ENCODE measurements at regions not wholly inside any gene's neighbourhood (a gene's known extent, or its start where the extent isn't known, plus 50 kb on each side); places are given as distances from the start of the nearest gene placed in this dataset.

GRCh38 chr2:41854227-41854626, 193.6 kb upstream of the PKDCC start:
- TF ChIP-seq POLR2A (IDR thresholded peaks at IDR 0.05): no peak
- TF ChIP-seq, protein P1, sequence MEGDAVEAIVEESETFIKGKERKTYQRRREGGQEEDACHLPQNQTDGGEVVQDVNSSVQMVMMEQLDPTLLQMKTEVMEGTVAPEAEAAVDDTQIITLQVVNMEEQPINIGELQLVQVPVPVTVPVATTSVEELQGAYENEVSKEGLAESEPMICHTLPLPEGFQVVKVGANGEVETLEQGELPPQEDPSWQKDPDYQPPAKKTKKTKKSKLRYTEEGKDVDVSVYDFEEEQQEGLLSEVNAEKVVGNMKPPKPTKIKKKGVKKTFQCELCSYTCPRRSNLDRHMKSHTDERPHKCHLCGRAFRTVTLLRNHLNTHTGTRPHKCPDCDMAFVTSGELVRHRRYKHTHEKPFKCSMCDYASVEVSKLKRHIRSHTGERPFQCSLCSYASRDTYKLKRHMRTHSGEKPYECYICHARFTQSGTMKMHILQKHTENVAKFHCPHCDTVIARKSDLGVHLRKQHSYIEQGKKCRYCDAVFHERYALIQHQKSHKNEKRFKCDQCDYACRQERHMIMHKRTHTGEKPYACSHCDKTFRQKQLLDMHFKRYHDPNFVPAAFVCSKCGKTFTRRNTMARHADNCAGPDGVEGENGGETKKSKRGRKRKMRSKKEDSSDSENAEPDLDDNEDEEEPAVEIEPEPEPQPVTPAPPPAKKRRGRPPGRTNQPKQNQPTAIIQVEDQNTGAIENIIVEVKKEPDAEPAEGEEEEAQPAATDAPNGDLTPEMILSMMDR (IDR thresholded peaks at IDR 0.05): no peak

All from thyroid gland (tissue), 4 donors.